Neural progenitor cell (in vitro differentiated cells): ENCODE measurements at regions not wholly inside any gene's neighbourhood (a gene's known extent, or its start where the extent isn't known, plus 50 kb on each side); places are given as distances from the start of the nearest gene placed in this dataset.
A peak's percentile ranks its signal among the peaks of the same experiment; 100 is the strongest.

Experiments used
- DNase-seq: peaks from one replicate; pipeline ENCODE4 v3.0.0-alpha.2; 2016; ENCODE audit warnings: low spot score
- H2AFZ ChIP-seq: fragments of 200-600 bp; sonication (generic); replicated peaks from 2 replicates; pipeline ENCODE4 v1.6.1; 2016; ENCODE audit warnings: antibody characterized with exemption
- H3F3A ChIP-seq: fragments of 200-600 bp; sonication (generic); 2 replicates; pipeline ENCODE4 v1.6.1; 2016; ENCODE audit warnings: antibody characterized with exemption, low read depth
- H3K27ac ChIP-seq: fragments of 200-600 bp; sonication (generic); 2 replicates; pipeline ENCODE4 v1.5.1; 2016; ENCODE audit warnings: mild to moderate bottlenecking
- H3K27me3 ChIP-seq: fragments of 200-600 bp; sonication (generic); 2 replicates; pipeline ENCODE4 v1.6.1; 2016; ENCODE audit warnings: mild to moderate bottlenecking, moderate library complexity
- H3K36me3 ChIP-seq: fragments of 200-600 bp; sonication (generic); 2 replicates; pipeline ENCODE4 v1.5.1; 2016
- H3K4me1 ChIP-seq: fragments of 200-600 bp; sonication (generic); 2 replicates; pipeline ENCODE4 v1.6.1; 2016; ENCODE audit warnings: mixed run types
- H3K4me2 ChIP-seq: fragments of 200-600 bp; sonication (generic); 2 replicates; pipeline ENCODE4 v1.6.1; 2016
- H3K4me3 ChIP-seq: fragments of 200-600 bp; sonication (generic); 2 replicates; pipeline ENCODE4 v1.5.1; 2016
- H3K79me2 ChIP-seq: fragments of 200-600 bp; sonication (generic); 2 replicates; pipeline ENCODE4 v1.6.1; 2016; ENCODE audit warnings: low read depth
- H3K9ac ChIP-seq: fragments of 200-600 bp; sonication (generic); 2 replicates; pipeline ENCODE4 v1.6.1; 2016
- H3K9me3 ChIP-seq: fragments of 200-600 bp; sonication (generic); 2 replicates; pipeline ENCODE4 v1.5.1; 2016; ENCODE audit warnings: low read depth
- H4K20me1 ChIP-seq: fragments of 200-600 bp; sonication (generic); 2 replicates; pipeline ENCODE4 v1.6.1; 2016; ENCODE audit warnings: low read depth
- H3K27ac Mint-ChIP-seq: 3 replicates; pipeline ENCODE4 v1.8.0; 2021; ENCODE audit warnings: mixed read lengths
- H3K27me3 Mint-ChIP-seq: 2 replicates; pipeline ENCODE4 v1.8.0; 2022; ENCODE audit warnings: low read depth, mild to moderate bottlenecking, inconsistent platforms, moderate library complexity, mixed read lengths; ENCODE audit not compliant: insufficient read depth
- H3K36me3 Mint-ChIP-seq: 3 replicates; pipeline ENCODE4 v1.8.0; 2021; ENCODE audit warnings: mixed read lengths
- H3K4me1 Mint-ChIP-seq: 3 replicates; pipeline ENCODE4 v1.8.0; 2021; ENCODE audit warnings: mixed read lengths
- H3K4me3 Mint-ChIP-seq: 3 replicates; pipeline ENCODE4 v1.8.0; 2021; ENCODE audit warnings: mild to moderate bottlenecking, moderate library complexity, mixed read lengths
- H3K9me3 Mint-ChIP-seq: 3 replicates; pipeline ENCODE4 v1.8.0; 2020; ENCODE audit warnings: mixed read lengths
- CTCF ChIP-seq: fragments of 200-600 bp; sonication (generic); IDR thresholded peaks from 2 replicates; pipeline ENCODE4 v1.5.1; 2017; ENCODE audit warnings: antibody characterized with exemption, mild to moderate bottlenecking
- EZH2 ChIP-seq: fragments of 200-600 bp; sonication (generic); IDR thresholded peaks from 2 replicates; pipeline ENCODE4 v1.6.1; 2017; ENCODE audit warnings: antibody characterized with exemption, mild to moderate bottlenecking, moderate library complexity
- EZH2phosphoT487 ChIP-seq: fragments of 200-600 bp; sonication (generic); IDR thresholded peaks from 2 replicates; pipeline ENCODE4 v1.6.1; 2017; ENCODE audit warnings: antibody characterized with exemption

- H3K27me3 ChIP-seq, result no peaks in the 10 kb centered on the region
- no peak overlapping the region for H3K27ac ChIP-seq
These were observed 439.8 kb upstream of the RUNX1 start for GRCh38 chr21:35488946-35489345.

GRCh38 chr21:35485364-35485763 is 436.3 kb upstream of the RUNX1 start:
- Histone ChIP-seq H2AFZ (no peak overlapping the region), H3K4me3 (no peak overlapping the region), H3K9me3 (no peaks in the 10 kb centered on the region), H3K9ac (no peak overlapping the region), H3K79me2 (no peaks in the 10 kb centered on the region), H3K27me3 (no peaks in the 10 kb centered on the region), H4K20me1 (no peaks in the 10 kb centered on the region), H3K36me3 (no peaks in the 10 kb centered on the region), H3K4me1 (no peaks in the 10 kb centered on the region), H3F3A (no peaks in the 10 kb centered on the region), H3K4me2 (no peak overlapping the region), H3K27ac (no peak overlapping the region)
- no peaks in the 10 kb centered on the region for H3K4me1 Mint-ChIP-seq
- no peak overlapping the region for H3K27ac Mint-ChIP-seq
- H3K4me3 Mint-ChIP-seq, result no peak overlapping the region
- no peak for DNase-seq
- H3K36me3 Mint-ChIP-seq, result no peaks in the 10 kb centered on the region
- no peak for TF ChIP-seq CTCF
- no peak for TF ChIP-seq EZH2phosphoT487
- TF ChIP-seq EZH2, result no peak
- H3K9me3 Mint-ChIP-seq, result no peaks in the 10 kb centered on the region
- H3K27me3 Mint-ChIP-seq, result no peaks in the 10 kb centered on the region

More at GRCh38 chr21:35488946-35489345, 439.8 kb upstream of the RUNX1 start:
- no peak overlapping the region for H3K9ac ChIP-seq
- no peak overlapping the region for H3K4me3 Mint-ChIP-seq
- no peak overlapping the region for H3K27ac Mint-ChIP-seq
- no peaks in the 10 kb centered on the region for H3K9me3 Mint-ChIP-seq
- no peaks in the 10 kb centered on the region for H3K4me1 Mint-ChIP-seq
- H4K20me1 ChIP-seq, result no peaks in the 10 kb centered on the region
- no peaks in the 10 kb centered on the region for H3K4me1 ChIP-seq
- no peak overlapping the region for H3K4me3 ChIP-seq
- no peaks in the 10 kb centered on the region for H3K9me3 ChIP-seq
- H3K79me2 ChIP-seq, result no peaks in the 10 kb centered on the region
- H3K36me3 ChIP-seq, result no peaks in the 10 kb centered on the region
- no peak overlapping the region for H2AFZ ChIP-seq
- DNase-seq, result no peak
- no peaks in the 10 kb centered on the region for H3K36me3 Mint-ChIP-seq
- H3K4me2 ChIP-seq, result no peak overlapping the region
- H3F3A ChIP-seq, result no peaks in the 10 kb centered on the region
- peaks cover 2% of the 10 kb centered on the region for H3K27me3 Mint-ChIP-seq
- TF ChIP-seq EZH2phosphoT487, result no peak
- no peak for TF ChIP-seq CTCF
- TF ChIP-seq EZH2, result no peak

GRCh38 chr21:35484851-35485250 is 435.7 kb upstream of the RUNX1 start:
- H3K4me3 Mint-ChIP-seq, result no peak overlapping the region
- H4K20me1 ChIP-seq, result no peaks in the 10 kb centered on the region

More at GRCh38 chr21:35484851-35485250, 435.7 kb upstream of the RUNX1 start:
- no peaks in the 10 kb centered on the region for H3K9me3 Mint-ChIP-seq
- H3K4me3 ChIP-seq, result no peak overlapping the region
- no peaks in the 10 kb centered on the region for H3K36me3 ChIP-seq
- no peaks in the 10 kb centered on the region for H3K27me3 Mint-ChIP-seq
- no peaks in the 10 kb centered on the region for H3K27me3 ChIP-seq
- H3F3A ChIP-seq, result no peaks in the 10 kb centered on the region
- H2AFZ ChIP-seq, result peak overlapping the region; percentile 28
- H3K4me1 Mint-ChIP-seq, result no peaks in the 10 kb centered on the region
- H3K9ac ChIP-seq, result no peak overlapping the region
- TF ChIP-seq EZH2 (no peak), EZH2phosphoT487 (no peak), CTCF (no peak)
- H3K9me3 ChIP-seq, result peaks cover 2% of the 10 kb centered on the region
- H3K27ac ChIP-seq, result no peak overlapping the region
- no peak overlapping the region for H3K27ac Mint-ChIP-seq
- H3K4me1 ChIP-seq, result no peaks in the 10 kb centered on the region
- no peaks in the 10 kb centered on the region for H3K79me2 ChIP-seq
- H3K4me2 ChIP-seq, result no peak overlapping the region
- DNase-seq, result no peak
- no peaks in the 10 kb centered on the region for H3K36me3 Mint-ChIP-seq
